ENCODE measurements at regions not wholly inside any gene's neighbourhood (a gene's known extent, or its start where the extent isn't known, plus 50 kb on each side); places are given as distances from the start of the nearest gene placed in this dataset.
A peak's percentile ranks its signal among the peaks of the same experiment; 100 is the strongest.

GRCh38 chr5:119808024-119808423 lies 178.7 kb downstream of the FAM170A start:
- Histone ChIP-seq H3K9ac (ENCODE audit: insufficient read depth, low read depth, low read length) (no peak overlapping the region), H3K27me3 (ENCODE audit: control insufficient read depth in 1 of 2, insufficient read depth in 2 of 2, low read length in 2 of 2) (no peaks in the 10 kb centered on the region), H3K27ac (ENCODE audit: extremely low read length, insufficient read depth, low read length) (no peak overlapping the region), H3K4me1 (ENCODE audit: insufficient read depth, low read length) (no peaks in the 10 kb centered on the region), H3K4me3 (replicated peaks in 1 of 3; ENCODE audit: insufficient read depth in 1 of 3, low read depth in 2 of 3, low read length in 3 of 3) (no peak overlapping the region), H3K4me2 (ENCODE audit: low read depth, low read length) (no peak overlapping the region), H4K20me1 (ENCODE audit: insufficient read depth, low read length) (no peaks in the 10 kb centered on the region), H3K36me3 (replicated peaks in 1 of 2; ENCODE audit: control insufficient read depth in 1 of 2, insufficient read depth in 2 of 2, low read length in 2 of 2) (no peaks in the 10 kb centered on the region), H2AFZ (ENCODE audit: low read length) (no peak overlapping the region), H3K9me3 (ENCODE audit: low read length) (peaks cover 8% of the 10 kb centered on the region; the same call in 1 of the 2 replicates), H3K79me2 (ENCODE audit: insufficient read depth, low read length) (no peaks in the 10 kb centered on the region)
- DNase-seq (ENCODE audit: low spot score) (no peak), ATAC-seq (no peak), FAIRE-seq (no peak)
- TF ChIP-seq ZNF160 (CRISPR knock-in tag; IDR thresholded peaks at IDR 0.05) (peak; percentile 97), TP53 (CRISPR knock-in tag; conservative IDR thresholded peaks at IDR 0.05) (no peak), RARA (CRISPR knock-in tag; IDR thresholded peaks at IDR 0.05) (no peak), MEF2D (CRISPR knock-in tag; IDR thresholded peaks at IDR 0.05) (no peak), HES4 (CRISPR knock-in tag; IDR thresholded peaks at IDR 0.05; ENCODE audit: borderline replicate concordance) (no peak), KIAA2018 (CRISPR knock-in tag; IDR thresholded peaks at IDR 0.05; ENCODE audit: borderline replicate concordance) (no peak), MLX (CRISPR knock-in tag; IDR thresholded peaks at IDR 0.05) (no peak)
- BruUV-seq (replicated peaks), result no TSS peak
- 22% methylated on average over 2 of the region's 2 CpGs for WGBS (ENCODE audit: low lambda C conversion rate)
- intact Hi-C loops (cut with micrococcal nuclease; ENCODE audit: unreplicated experiment), result loop anchor here (2.0 kb wide), 1 partner anchor 651 kb away; no protein-coding TSS in a partner anchor
- ChIA-PET CTCF (ENCODE audit: low intra/inter-chr PET ratio, low total read pairs) (no interaction called here), POLR2A (no interaction called here)
- in situ Hi-C loops (cut with HindIII; ENCODE audit: extremely low pct_ligation_motif_present, low pct_unique_long_range_greater_than_20kb), result no loop called here

All from HepG2 (cell line).